Testis (tissue), 2 donors: ENCODE measurements at regions not wholly inside any gene's neighbourhood (a gene's known extent, or its start where the extent isn't known, plus 50 kb on each side); places are given as distances from the start of the nearest gene placed in this dataset.

Experiments
- POLR2A ChIP-seq: fragments of 450-650 bp; IDR thresholded peaks from one replicate; pipeline ENCODE4 v1.6.1; 2017; ENCODE audit warnings: antibody characterized with exemption, mild to moderate bottlenecking, moderate library complexity
- TF ChIP-seq, protein P1 (sequence below), 3 experiments: fragments of 450-650 bp in 2 of 3; fragments of 200-600 bp in 1 of 3; sonication (generic) in 1 of 3; IDR thresholded peaks; one replicate each; pipeline ENCODE4 v1.5.1; 2016 to 2019; ENCODE audit warnings: antibody characterized with exemption in 3 of 3, mild to moderate bottlenecking in 2 of 3, moderate library complexity in 1 of 3

DNA sequence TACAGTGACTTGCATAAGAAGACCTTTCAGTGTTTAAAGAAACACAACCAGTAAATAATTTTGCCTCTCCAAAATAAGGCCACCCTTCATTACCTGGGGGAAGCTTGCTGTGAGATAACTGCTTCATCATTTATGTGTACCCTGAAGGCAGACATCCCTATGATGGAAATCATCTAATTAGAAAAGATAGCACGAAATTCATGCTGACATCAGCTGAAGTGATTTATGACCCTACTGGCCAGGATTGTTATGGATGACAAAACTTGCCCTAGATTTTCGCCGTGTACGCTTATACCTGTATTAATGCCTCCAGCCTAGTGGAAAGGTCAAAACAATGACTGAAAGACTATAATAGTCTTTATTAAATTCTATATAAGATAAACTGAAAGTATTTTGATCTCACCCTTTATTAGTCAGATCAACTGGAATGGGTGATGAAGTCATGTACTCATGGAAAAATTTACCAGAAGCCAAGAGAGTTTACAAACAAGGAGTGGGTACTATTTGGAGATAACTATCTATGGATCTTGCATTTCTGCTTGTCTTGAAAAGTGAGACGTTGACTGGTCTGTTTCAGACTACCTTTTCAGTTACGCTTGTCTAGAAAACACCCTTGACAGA, 114.2 kb downstream of the PPP1R3A start:
- TF ChIP-seq, protein P1, sequence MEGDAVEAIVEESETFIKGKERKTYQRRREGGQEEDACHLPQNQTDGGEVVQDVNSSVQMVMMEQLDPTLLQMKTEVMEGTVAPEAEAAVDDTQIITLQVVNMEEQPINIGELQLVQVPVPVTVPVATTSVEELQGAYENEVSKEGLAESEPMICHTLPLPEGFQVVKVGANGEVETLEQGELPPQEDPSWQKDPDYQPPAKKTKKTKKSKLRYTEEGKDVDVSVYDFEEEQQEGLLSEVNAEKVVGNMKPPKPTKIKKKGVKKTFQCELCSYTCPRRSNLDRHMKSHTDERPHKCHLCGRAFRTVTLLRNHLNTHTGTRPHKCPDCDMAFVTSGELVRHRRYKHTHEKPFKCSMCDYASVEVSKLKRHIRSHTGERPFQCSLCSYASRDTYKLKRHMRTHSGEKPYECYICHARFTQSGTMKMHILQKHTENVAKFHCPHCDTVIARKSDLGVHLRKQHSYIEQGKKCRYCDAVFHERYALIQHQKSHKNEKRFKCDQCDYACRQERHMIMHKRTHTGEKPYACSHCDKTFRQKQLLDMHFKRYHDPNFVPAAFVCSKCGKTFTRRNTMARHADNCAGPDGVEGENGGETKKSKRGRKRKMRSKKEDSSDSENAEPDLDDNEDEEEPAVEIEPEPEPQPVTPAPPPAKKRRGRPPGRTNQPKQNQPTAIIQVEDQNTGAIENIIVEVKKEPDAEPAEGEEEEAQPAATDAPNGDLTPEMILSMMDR (IDR thresholded peaks at IDR 0.05), result no peak
- no peak for TF ChIP-seq POLR2A
